ENCODE measurements at regions not wholly inside any gene's neighbourhood (a gene's known extent, or its start where the extent isn't known, plus 50 kb on each side); places are given as distances from the start of the nearest gene placed in this dataset.

- TF ChIP-seq NBN (IDR thresholded peaks at IDR 0.05) (no peak), SIN3A (IDR thresholded peaks at IDR 0.05; ENCODE audit: low read depth, low read length) (no peak), ZBTB4 (CRISPR knock-in tag; IDR thresholded peaks at IDR 0.05) (no peak), ZNF274 (IDR thresholded peaks at IDR 0.05; ENCODE audit: insufficient read depth, insufficient read length) (no peak), EZH2 (IDR thresholded peaks at IDR 0.05; ENCODE audit: borderline replicate concordance, control insufficient read depth, low read depth, low read length) (no peak), TCF7 (IDR thresholded peaks at IDR 0.05; ENCODE audit: borderline replicate concordance) (no peak), IKZF1 (conservative IDR thresholded peaks at IDR 0.05) (no peak)
- TF ChIP-seq, protein P1, sequence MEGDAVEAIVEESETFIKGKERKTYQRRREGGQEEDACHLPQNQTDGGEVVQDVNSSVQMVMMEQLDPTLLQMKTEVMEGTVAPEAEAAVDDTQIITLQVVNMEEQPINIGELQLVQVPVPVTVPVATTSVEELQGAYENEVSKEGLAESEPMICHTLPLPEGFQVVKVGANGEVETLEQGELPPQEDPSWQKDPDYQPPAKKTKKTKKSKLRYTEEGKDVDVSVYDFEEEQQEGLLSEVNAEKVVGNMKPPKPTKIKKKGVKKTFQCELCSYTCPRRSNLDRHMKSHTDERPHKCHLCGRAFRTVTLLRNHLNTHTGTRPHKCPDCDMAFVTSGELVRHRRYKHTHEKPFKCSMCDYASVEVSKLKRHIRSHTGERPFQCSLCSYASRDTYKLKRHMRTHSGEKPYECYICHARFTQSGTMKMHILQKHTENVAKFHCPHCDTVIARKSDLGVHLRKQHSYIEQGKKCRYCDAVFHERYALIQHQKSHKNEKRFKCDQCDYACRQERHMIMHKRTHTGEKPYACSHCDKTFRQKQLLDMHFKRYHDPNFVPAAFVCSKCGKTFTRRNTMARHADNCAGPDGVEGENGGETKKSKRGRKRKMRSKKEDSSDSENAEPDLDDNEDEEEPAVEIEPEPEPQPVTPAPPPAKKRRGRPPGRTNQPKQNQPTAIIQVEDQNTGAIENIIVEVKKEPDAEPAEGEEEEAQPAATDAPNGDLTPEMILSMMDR (IDR thresholded peaks at IDR 0.05 in 2 of 3, conservative IDR thresholded peaks at IDR 0.05 in 1 of 3; ENCODE audit: control insufficient read depth in 2 of 3, extremely low read depth in 1 of 3, insufficient read depth in 1 of 3, low read depth in 3 of 3, low read length in 3 of 3), result no peak
- TF ChIP-seq, protein P2, sequence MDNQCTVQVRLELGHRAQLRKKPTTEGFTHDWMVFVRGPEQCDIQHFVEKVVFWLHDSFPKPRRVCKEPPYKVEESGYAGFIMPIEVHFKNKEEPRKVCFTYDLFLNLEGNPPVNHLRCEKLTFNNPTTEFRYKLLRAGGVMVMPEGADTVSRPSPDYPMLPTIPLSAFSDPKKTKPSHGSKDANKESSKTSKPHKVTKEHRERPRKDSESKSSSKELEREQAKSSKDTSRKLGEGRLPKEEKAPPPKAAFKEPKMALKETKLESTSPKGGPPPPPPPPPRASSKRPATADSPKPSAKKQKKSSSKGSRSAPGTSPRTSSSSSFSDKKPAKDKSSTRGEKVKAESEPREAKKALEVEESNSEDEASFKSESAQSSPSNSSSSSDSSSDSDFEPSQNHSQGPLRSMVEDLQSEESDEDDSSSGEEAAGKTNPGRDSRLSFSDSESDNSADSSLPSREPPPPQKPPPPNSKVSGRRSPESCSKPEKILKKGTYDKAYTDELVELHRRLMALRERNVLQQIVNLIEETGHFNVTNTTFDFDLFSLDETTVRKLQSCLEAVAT (IDR thresholded peaks at IDR 0.05), result no peak
These were observed 212.2 kb upstream of the FOXA2 start for GRCh38 chr20:22796469-22797077.

Data from GM12878 (cell line).